H1 (cell line): ENCODE measurements at regions not wholly inside any gene's neighbourhood (a gene's known extent, or its start where the extent isn't known, plus 50 kb on each side); places are given as distances from the start of the nearest gene placed in this dataset.
"Not testable (repeated sequence)": the region's sequence is repeated elsewhere in the genome, so short reads cannot be mapped to it uniquely, and the experiment has no call there.

Experiments
- CTCF ChIA-PET: fragments of 300-600 bp; sonication (Branson Sonifier 250); formaldehyde crosslinking; loops from one replicate; lab custom pipeline; 2021; ENCODE audit not compliant: partially characterized antibody; lab: Charles Lee
- POLR2A ChIA-PET: fragments of 300-600 bp; sonication (Branson Sonifier 250); formaldehyde crosslinking; loops from one replicate; lab custom pipeline; 2021; ENCODE audit warnings: inconsistent platforms; ENCODE audit not compliant: partially characterized antibody; lab: Charles Lee
- DNase-seq, 2 experiments: peaks; one replicate each; pipeline versions ENCODE4 v3.0.0 to v3.0.0-alpha.2; 2010 to 2022; ENCODE audit warnings: low spot score in 2 of 2, low read depth in 1 of 2, mixed read lengths in 1 of 2
- FAIRE-seq: peaks from 2 replicates; lab custom pipeline; 2011; peaks lifted over from hg19 to GRCh38; lab: Jason Lieb, UNC
- H2AFZ ChIP-seq: 2 replicates; pipeline ENCODE4 v1.8.1; 2012; ENCODE audit warnings: low read length, inconsistent platforms
- H2AK5ac ChIP-seq: 2 replicates; pipeline ENCODE4 v1.6.1; 2013; ENCODE audit warnings: low read depth, low read length
- H2BK120ac ChIP-seq: replicated peaks from 2 replicates; pipeline ENCODE3; 2013; ENCODE audit warnings: low read depth, low read length, inconsistent platforms
- H2BK12ac ChIP-seq: 2 replicates; pipeline ENCODE4 v1.6.1; 2013; ENCODE audit warnings: low read depth, low read length
- H2BK15ac ChIP-seq: 2 replicates; pipeline ENCODE4 v1.6.1; 2013; ENCODE audit warnings: low read length
- H2BK20ac ChIP-seq: 2 replicates; pipeline ENCODE4 v1.6.1; 2013; ENCODE audit warnings: low read length
- H2BK5ac ChIP-seq: 2 replicates; pipeline ENCODE4 v1.6.1; 2013; ENCODE audit warnings: low read depth, low read length
- H3K14ac ChIP-seq: 2 replicates; pipeline ENCODE4 v1.6.1; 2013; ENCODE audit warnings: inconsistent platforms; ENCODE audit not compliant: insufficient read length
- H3K18ac ChIP-seq: 2 replicates; pipeline ENCODE4 v1.6.1; 2013; ENCODE audit warnings: low read length; ENCODE audit errors: extremely low read depth
- H3K23ac ChIP-seq: 2 replicates; pipeline ENCODE4 v1.6.1; 2013; ENCODE audit warnings: inconsistent platforms; ENCODE audit not compliant: insufficient read length
- H3K23me2 ChIP-seq: 2 replicates; pipeline ENCODE4 v1.6.1; 2013; ENCODE audit warnings: low read depth, low read length
- H3K27ac ChIP-seq: 2 replicates; pipeline ENCODE4 v1.6.1; 2011; ENCODE audit warnings: low read depth, low read length, inconsistent platforms
- H3K27me3 ChIP-seq, 4 experiments: replicated peaks in 1 of 4; 1 replicate in 1 of 4; 2 replicates in 3 of 4; pipeline versions ENCODE4 v1.6.1 to v1.8.1; 2011 to 2013; ENCODE audit warnings: low read length in 3 of 4, mild to moderate bottlenecking in 3 of 4, inconsistent platforms in 2 of 4, mixed read lengths in 2 of 4, moderate library complexity in 1 of 4; ENCODE audit not compliant: control insufficient read depth in 3 of 4, insufficient read depth in 3 of 4; ENCODE audit errors: extremely low read depth in 1 of 4
- H3K36me3 ChIP-seq, 4 experiments: 2 replicates each; pipeline versions ENCODE4 v1.6.1 to v1.8.1; 2011 to 2013; ENCODE audit warnings: mild to moderate bottlenecking in 4 of 4, low read length in 3 of 4, moderate library complexity in 2 of 4, control low read depth in 1 of 4, inconsistent platforms in 1 of 4; ENCODE audit not compliant: insufficient read depth in 4 of 4, control insufficient read depth in 2 of 4
- H3K4ac ChIP-seq: replicated peaks from 2 replicates; pipeline ENCODE3; 2013; ENCODE audit warnings: low read length, low read depth, mixed read lengths, inconsistent platforms; ENCODE audit not compliant: insufficient read length
- H3K4me1 ChIP-seq, 4 experiments: replicated peaks in 1 of 4; 1 replicate in 1 of 4; 2 replicates in 3 of 4; pipeline versions ENCODE4 v1.6.1 to v1.8.1; 2011 to 2013; ENCODE audit warnings: low read length in 3 of 4, inconsistent platforms in 2 of 4, mixed read lengths in 1 of 4; ENCODE audit not compliant: insufficient read depth in 4 of 4, control insufficient read depth in 3 of 4
- H3K4me2 ChIP-seq, 2 experiments: 2 replicates each; pipeline versions ENCODE4 v1.6.1 to v1.8.1; 2011 to 2013; ENCODE audit warnings: low read depth in 2 of 2, low read length in 2 of 2, control low read depth in 1 of 2, inconsistent platforms in 1 of 2, mild to moderate bottlenecking in 1 of 2; ENCODE audit not compliant: insufficient read depth in 1 of 2
- H3K4me3 ChIP-seq, 4 experiments: fragments of 200-600, 300-600 bp in 1 of 4; sonication (generic), shearing (Covaris generic), sonication (Bioruptor Twin) in 1 of 4; 2 replicates each; pipeline versions ENCODE4 v1.5.1 to v1.8.1; 2011 to 2016; ENCODE audit warnings: low read length in 4 of 4, low read depth in 3 of 4, control low read depth in 2 of 4, inconsistent platforms in 2 of 4, mild to moderate bottlenecking in 2 of 4, mixed read lengths in 1 of 4, moderate library complexity in 1 of 4; ENCODE audit not compliant: insufficient read depth in 2 of 4; ENCODE audit errors: extremely low read depth in 1 of 4
- H3K56ac ChIP-seq: replicated peaks from 2 replicates; pipeline ENCODE3; 2013; ENCODE audit warnings: low read depth, mild to moderate bottlenecking, mixed read lengths, low read length, inconsistent platforms; ENCODE audit not compliant: insufficient read length
- H3K79me1 ChIP-seq: 2 replicates; pipeline ENCODE4 v1.6.1; 2013; ENCODE audit warnings: low read depth, low read length, control low read depth
- H3K79me2 ChIP-seq, 2 experiments: 2 replicates each; pipeline versions ENCODE4 v1.6.1 to v1.8.1; 2012 to 2013; ENCODE audit warnings: low read length in 2 of 2, mild to moderate bottlenecking in 2 of 2, inconsistent platforms in 1 of 2; ENCODE audit not compliant: insufficient read depth in 2 of 2, control insufficient read depth in 1 of 2
- H3K9ac ChIP-seq, 4 experiments: replicated peaks in 1 of 4; 1 replicate in 1 of 4; 2 replicates in 3 of 4; pipeline versions ENCODE4 v1.6.1 to v1.8.1; 2011 to 2013; ENCODE audit warnings: low read depth in 3 of 4, low read length in 3 of 4, control low read depth in 2 of 4, mild to moderate bottlenecking in 2 of 4, moderate library complexity in 2 of 4, inconsistent platforms in 1 of 4; ENCODE audit errors: extremely low read depth in 1 of 4
- H3K9me3 ChIP-seq, 2 experiments: 2 replicates each; pipeline versions ENCODE4 v1.6.1 to v1.8.1; 2012 to 2013; ENCODE audit warnings: mild to moderate bottlenecking in 2 of 2, moderate library complexity in 2 of 2, control low read depth in 1 of 2, inconsistent platforms in 1 of 2, low read depth in 1 of 2, low read length in 1 of 2, mixed read lengths in 1 of 2; ENCODE audit not compliant: insufficient read depth in 2 of 2
- H4K20me1 ChIP-seq, 2 experiments: replicated peaks in 1 of 2; 2 replicates each; pipeline versions ENCODE3 to v1.8.1; 2011 to 2013; ENCODE audit warnings: inconsistent platforms in 2 of 2, low read length in 2 of 2, mild to moderate bottlenecking in 1 of 2; ENCODE audit not compliant: insufficient read depth in 2 of 2, control insufficient read depth in 1 of 2
- H4K5ac ChIP-seq: 2 replicates; pipeline ENCODE4 v1.6.1; 2013; ENCODE audit warnings: low read length, low read depth, mixed read lengths, inconsistent platforms; ENCODE audit not compliant: insufficient read length
- H4K8ac ChIP-seq: 2 replicates; pipeline ENCODE4 v1.8.0; 2013; ENCODE audit warnings: mild to moderate bottlenecking, moderate library complexity, low read length, inconsistent platforms; ENCODE audit not compliant: insufficient read depth; ENCODE audit errors: extremely low read depth
- H4K91ac ChIP-seq: replicated peaks from 2 replicates; pipeline ENCODE3; 2013; ENCODE audit warnings: low read length, mixed read lengths, inconsistent platforms; ENCODE audit not compliant: insufficient read length
- JUND ChIP-seq: IDR thresholded peaks from 2 replicates; pipeline ENCODE4 v1.6.1; 2011; ENCODE audit warnings: mild to moderate bottlenecking, improper control_type of control experiment, low read length
- RNF2 ChIP-seq: fragments of 200-900, 300-1000 bp; sonication (generic); IDR thresholded peaks from 2 replicates; pipeline ENCODE4 v1.7.1; 2016; ENCODE audit warnings: borderline replicate concordance, low read depth, mild to moderate bottlenecking, antibody characterized with exemption, low read length; ENCODE audit not compliant: poor library complexity, severe bottlenecking; ENCODE audit errors: missing control alignments
- WGBS, 2 experiments: shearing (Covaris generic) in 1 of 2; methylation state at CpG; one replicate each; pipeline versions ENCODE4 v1.1.6 to v1.1.7; 2013 to 2015; ENCODE audit warnings: low lambda C conversion rate in 2 of 2, mixed read lengths in 2 of 2, inconsistent platforms in 1 of 2, low coverage in 1 of 2, missing lambda C conversion rate in 1 of 2; ENCODE audit not compliant: insufficient replicate concordance in 2 of 2, insufficient coverage in 1 of 2, insufficient read length in 1 of 2; ENCODE audit errors: extremely low coverage in 1 of 2, missing lambda C conversion rate in 1 of 2; 5-methylcytosine and 5-hydroxymethylcytosine counted together

DNA sequence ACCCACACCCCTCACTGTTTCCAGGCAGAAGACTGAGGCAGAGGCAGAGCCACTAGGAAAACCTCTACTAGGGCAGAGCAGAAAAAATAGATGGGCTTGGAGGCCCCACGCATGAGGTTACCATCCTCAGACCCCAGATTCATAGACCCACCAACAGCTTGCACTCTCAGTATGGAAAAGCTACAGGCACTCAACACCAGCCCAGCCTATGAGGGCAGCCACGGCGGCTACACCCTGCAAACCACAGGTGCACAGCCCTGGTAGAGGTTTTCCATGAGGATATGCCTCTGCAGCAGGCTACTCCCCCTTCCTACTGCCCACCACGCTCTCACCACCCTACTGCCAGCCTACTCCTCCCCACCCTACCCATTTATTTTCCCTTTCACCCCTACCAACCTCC is 235.1 kb downstream of the CWH43 start:
- no peak overlapping the region for H2BK20ac ChIP-seq
- peaks cover 0 to 5% (median 0%) of the 10 kb centered on the region in 4 experiments; a peak in 1 of 8 replicates for H3K36me3 ChIP-seq
- POLR2A ChIA-PET, result no interaction called here
- no peak for DNase-seq
- no peaks in the 10 kb centered on the region for H3K4me1 ChIP-seq
- no peak overlapping the region for H3K18ac ChIP-seq
- H3K27me3 ChIP-seq, result no peaks in the 10 kb centered on the region
- H3K23ac ChIP-seq, result no peak overlapping the region
- H3K4me2 ChIP-seq, result no peak overlapping the region
- CTCF ChIA-PET, result no interaction called here
- H2BK12ac ChIP-seq, result no peak overlapping the region
- H2AFZ ChIP-seq, result no peak overlapping the region
- 53% methylated on average over 4 of the region's 4 CpGs; no CpG with 5 or more reads in 1 of the 2 experiments for WGBS, 2 experiments
- no peak for FAIRE-seq
- H2BK120ac ChIP-seq, result no peak overlapping the region
- H3K9me3 ChIP-seq, result peaks cover 60 to 84% of the 10 kb centered on the region in 2 experiments
- no peak overlapping the region for H2AK5ac ChIP-seq
- H3K79me1 ChIP-seq, result no peaks in the 10 kb centered on the region
- no peak overlapping the region for H3K27ac ChIP-seq
- H4K91ac ChIP-seq, result no peak overlapping the region
- no peak overlapping the region for H3K56ac ChIP-seq
- H3K14ac ChIP-seq, result no peak overlapping the region
- peaks cover 2% of the 10 kb centered on the region; the same call in 1 of the 2 replicates for H3K23me2 ChIP-seq
- H3K9ac ChIP-seq, result no peak overlapping the region
- no peak overlapping the region for H4K8ac ChIP-seq
- H3K4ac ChIP-seq, result no peak overlapping the region
- no peaks in the 10 kb centered on the region for H3K79me2 ChIP-seq
- TF ChIP-seq RNF2, result peak; percentile 58
- TF ChIP-seq JUND, result no peak
- H3K4me3 ChIP-seq, result no peak overlapping the region
- no peak overlapping the region for H4K5ac ChIP-seq
- no peak overlapping the region for H2BK15ac ChIP-seq
- H4K20me1 ChIP-seq, result no peaks in the 10 kb centered on the region
- no peak overlapping the region for H2BK5ac ChIP-seq

DNA sequence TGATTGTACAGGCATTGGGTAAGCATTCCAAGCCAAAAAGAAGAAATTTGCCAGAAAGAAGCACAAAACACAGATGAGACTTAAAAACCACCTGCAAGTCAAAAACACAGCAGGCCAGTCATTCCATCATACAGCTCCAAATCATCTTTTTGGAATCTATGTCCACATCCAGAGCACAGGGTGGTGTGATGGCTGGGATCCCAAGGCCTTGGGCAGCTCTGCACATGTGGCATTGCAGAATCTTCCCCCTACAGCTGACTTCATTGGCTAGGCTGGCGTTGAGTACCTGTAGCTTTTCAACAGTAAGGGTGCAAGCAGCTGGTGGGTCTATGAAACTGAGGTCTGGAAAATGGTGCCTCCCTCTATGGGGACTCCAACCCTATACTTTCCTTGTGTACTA is 236.7 kb downstream of the CWH43 start:
- H4K5ac ChIP-seq, H3K36me3 ChIP-seq, H4K20me1 ChIP-seq, H3K27me3 ChIP-seq, H3K9ac ChIP-seq, H2BK120ac ChIP-seq, H3K4ac ChIP-seq, H2BK20ac ChIP-seq, H2AK5ac ChIP-seq, H3K4me2 ChIP-seq, H3K79me1 ChIP-seq, H3K23me2 ChIP-seq, H2AFZ ChIP-seq, H2BK5ac ChIP-seq, CTCF ChIA-PET, H3K27ac ChIP-seq, FAIRE-seq, H2BK15ac ChIP-seq, H3K56ac ChIP-seq, H3K4me3 ChIP-seq, H3K14ac ChIP-seq, H2BK12ac ChIP-seq, H3K4me1 ChIP-seq, H3K23ac ChIP-seq, DNase-seq, H3K79me2 ChIP-seq, H4K8ac ChIP-seq, H3K18ac ChIP-seq, POLR2A ChIA-PET, H4K91ac ChIP-seq: not testable (repeated sequence)
- peaks cover 47 to 74% of the 10 kb centered on the region in 2 experiments for H3K9me3 ChIP-seq
- 48% methylated on average over 1 of the region's 1 CpG; no CpG with 5 or more reads in 1 of the 2 experiments for WGBS, 2 experiments
